ENCODE measurements at regions not wholly inside any gene's neighbourhood (a gene's known extent, or its start where the extent isn't known, plus 50 kb on each side); places are given as distances from the start of the nearest gene placed in this dataset.
"Not testable (repeated sequence)": the region's sequence is repeated elsewhere in the genome, so short reads cannot be mapped to it uniquely, and the experiment has no call there.

- not testable (repeated sequence) for H3K9ac ChIP-seq (ENCODE audit: low read length); H3K27me3 Mint-ChIP-seq (ENCODE audit: low read depth, unreplicated experiment); H3K4me1 ChIP-seq (ENCODE audit: insufficient read depth, low read length); H4K20me1 ChIP-seq (ENCODE audit: insufficient read depth, low read length); H3K4me1 Mint-ChIP-seq (ENCODE audit: low read depth, unreplicated experiment); H3K27me3 ChIP-seq (ENCODE audit: insufficient read depth, low read length); H3K79me2 ChIP-seq (ENCODE audit: insufficient read depth, low read length); H3K36me3 ChIP-seq (ENCODE audit: insufficient read depth, low read length); DNase-seq (ENCODE audit: low read depth); FAIRE-seq; H3K4me3 Mint-ChIP-seq (ENCODE audit: unreplicated experiment); H3K4me2 ChIP-seq (ENCODE audit: low read length); H3K4me3 ChIP-seq (ENCODE audit: insufficient read depth, low read depth, low read length); H3K27ac Mint-ChIP-seq (ENCODE audit: unreplicated experiment); H2AFZ ChIP-seq (ENCODE audit: low read depth, low read length); H3K9me3 ChIP-seq (ENCODE audit: insufficient read depth, low read depth, low read length); H3K9me3 Mint-ChIP-seq (ENCODE audit: unreplicated experiment); H3K27ac ChIP-seq (ENCODE audit: low read depth, low read length); H3K36me3 Mint-ChIP-seq (ENCODE audit: low read depth, unreplicated experiment)
Measured at GRCh38 chr2:90251576-90251975, 1560.1 kb downstream of the RPIA start.

GRCh38 chr2:90253306-90253705 is 1561.8 kb downstream of the RPIA start:
- not testable (repeated sequence) for H3K79me2 ChIP-seq (ENCODE audit: insufficient read depth, low read length); H3K9ac ChIP-seq (ENCODE audit: low read length); FAIRE-seq; H3K4me1 ChIP-seq (ENCODE audit: insufficient read depth, low read length); H3K4me3 ChIP-seq (ENCODE audit: insufficient read depth, low read depth, low read length); DNase-seq (ENCODE audit: low read depth); H3K36me3 Mint-ChIP-seq (ENCODE audit: low read depth, unreplicated experiment); H3K27ac Mint-ChIP-seq (ENCODE audit: unreplicated experiment); H2AFZ ChIP-seq (ENCODE audit: low read depth, low read length); H3K9me3 ChIP-seq (ENCODE audit: insufficient read depth, low read depth, low read length); H3K36me3 ChIP-seq (ENCODE audit: insufficient read depth, low read length); H3K9me3 Mint-ChIP-seq (ENCODE audit: unreplicated experiment); H3K4me2 ChIP-seq (ENCODE audit: low read length); H4K20me1 ChIP-seq (ENCODE audit: insufficient read depth, low read length); H3K4me1 Mint-ChIP-seq (ENCODE audit: low read depth, unreplicated experiment); H3K27me3 Mint-ChIP-seq (ENCODE audit: low read depth, unreplicated experiment); H3K27me3 ChIP-seq (ENCODE audit: insufficient read depth, low read length); H3K4me3 Mint-ChIP-seq (ENCODE audit: unreplicated experiment); H3K27ac ChIP-seq (ENCODE audit: low read depth, low read length)

- not testable (repeated sequence) for DNase-seq (ENCODE audit: low read depth); H3K4me3 Mint-ChIP-seq (ENCODE audit: unreplicated experiment); H3K4me1 ChIP-seq (ENCODE audit: insufficient read depth, low read length); H3K9me3 Mint-ChIP-seq (ENCODE audit: unreplicated experiment); H3K79me2 ChIP-seq (ENCODE audit: insufficient read depth, low read length); FAIRE-seq; H3K4me3 ChIP-seq (ENCODE audit: insufficient read depth, low read depth, low read length); H3K27me3 ChIP-seq (ENCODE audit: insufficient read depth, low read length); H3K4me1 Mint-ChIP-seq (ENCODE audit: low read depth, unreplicated experiment); H4K20me1 ChIP-seq (ENCODE audit: insufficient read depth, low read length); H3K27ac ChIP-seq (ENCODE audit: low read depth, low read length); H3K36me3 Mint-ChIP-seq (ENCODE audit: low read depth, unreplicated experiment); H3K27me3 Mint-ChIP-seq (ENCODE audit: low read depth, unreplicated experiment); H3K9me3 ChIP-seq (ENCODE audit: insufficient read depth, low read depth, low read length); H2AFZ ChIP-seq (ENCODE audit: low read depth, low read length); H3K4me2 ChIP-seq (ENCODE audit: low read length); H3K36me3 ChIP-seq (ENCODE audit: insufficient read depth, low read length); H3K9ac ChIP-seq (ENCODE audit: low read length); H3K27ac Mint-ChIP-seq (ENCODE audit: unreplicated experiment)
Measured at GRCh38 chr2:90266888-90267287, 1575.4 kb downstream of the RPIA start.

GRCh38 chr2:90287751-90288150 is 1596.3 kb downstream of the RPIA start:
- not testable (repeated sequence) for FAIRE-seq; H3K27ac Mint-ChIP-seq (ENCODE audit: unreplicated experiment); H2AFZ ChIP-seq (ENCODE audit: low read depth, low read length); H3K27me3 Mint-ChIP-seq (ENCODE audit: low read depth, unreplicated experiment); H3K4me1 Mint-ChIP-seq (ENCODE audit: low read depth, unreplicated experiment); H3K36me3 Mint-ChIP-seq (ENCODE audit: low read depth, unreplicated experiment); H3K9me3 ChIP-seq (ENCODE audit: insufficient read depth, low read depth, low read length); DNase-seq (ENCODE audit: low read depth); H3K9ac ChIP-seq (ENCODE audit: low read length); H3K4me3 Mint-ChIP-seq (ENCODE audit: unreplicated experiment); H3K27me3 ChIP-seq (ENCODE audit: insufficient read depth, low read length); H3K4me3 ChIP-seq (ENCODE audit: insufficient read depth, low read depth, low read length); H3K9me3 Mint-ChIP-seq (ENCODE audit: unreplicated experiment); H3K36me3 ChIP-seq (ENCODE audit: insufficient read depth, low read length); H3K4me1 ChIP-seq (ENCODE audit: insufficient read depth, low read length); H4K20me1 ChIP-seq (ENCODE audit: insufficient read depth, low read length); H3K79me2 ChIP-seq (ENCODE audit: insufficient read depth, low read length); H3K4me2 ChIP-seq (ENCODE audit: low read length); H3K27ac ChIP-seq (ENCODE audit: low read depth, low read length)

DNA sequence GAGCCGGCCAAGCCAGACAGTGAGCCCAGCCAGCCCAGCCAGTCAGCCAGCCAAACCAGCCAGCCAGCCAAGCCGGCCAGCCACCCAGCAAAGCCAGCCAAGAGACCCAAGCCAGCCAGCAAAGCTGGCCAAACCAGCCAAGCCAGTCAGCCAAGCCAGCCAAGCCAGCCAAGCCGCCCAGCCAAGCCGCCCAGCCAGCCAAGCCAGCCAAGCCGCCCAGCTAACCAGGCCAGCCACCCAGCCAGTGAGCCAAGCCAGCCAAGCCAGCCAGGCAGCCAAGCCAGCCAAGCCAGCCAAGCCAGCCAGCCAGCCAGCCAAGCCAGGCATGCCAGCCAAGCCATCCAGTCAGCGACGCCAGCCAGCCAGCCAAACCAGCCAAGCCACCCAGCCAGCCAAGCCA is 1596.9 kb downstream of the RPIA start:
- H3K4me3 ChIP-seq (ENCODE audit: insufficient read depth, low read depth, low read length); H3K27me3 ChIP-seq (ENCODE audit: insufficient read depth, low read length); H3K9me3 Mint-ChIP-seq (ENCODE audit: unreplicated experiment); H3K9me3 ChIP-seq (ENCODE audit: insufficient read depth, low read depth, low read length); H3K4me2 ChIP-seq (ENCODE audit: low read length); H3K4me3 Mint-ChIP-seq (ENCODE audit: unreplicated experiment); H3K27ac Mint-ChIP-seq (ENCODE audit: unreplicated experiment); H3K27me3 Mint-ChIP-seq (ENCODE audit: low read depth, unreplicated experiment); DNase-seq (ENCODE audit: low read depth); H3K36me3 ChIP-seq (ENCODE audit: insufficient read depth, low read length); H2AFZ ChIP-seq (ENCODE audit: low read depth, low read length); H3K9ac ChIP-seq (ENCODE audit: low read length); H3K4me1 ChIP-seq (ENCODE audit: insufficient read depth, low read length); H3K27ac ChIP-seq (ENCODE audit: low read depth, low read length); H3K79me2 ChIP-seq (ENCODE audit: insufficient read depth, low read length); H3K4me1 Mint-ChIP-seq (ENCODE audit: low read depth, unreplicated experiment); H3K36me3 Mint-ChIP-seq (ENCODE audit: low read depth, unreplicated experiment); H4K20me1 ChIP-seq (ENCODE audit: insufficient read depth, low read length); FAIRE-seq: not testable (repeated sequence)

GRCh38 chr2:90289291-90289980 is 1598.0 kb downstream of the RPIA start:
- H3K9me3 Mint-ChIP-seq (ENCODE audit: unreplicated experiment); H3K79me2 ChIP-seq (ENCODE audit: insufficient read depth, low read length); FAIRE-seq; H3K4me1 ChIP-seq (ENCODE audit: insufficient read depth, low read length); H3K4me2 ChIP-seq (ENCODE audit: low read length); DNase-seq (ENCODE audit: low read depth); H3K9ac ChIP-seq (ENCODE audit: low read length); H3K4me3 Mint-ChIP-seq (ENCODE audit: unreplicated experiment); H3K4me3 ChIP-seq (ENCODE audit: insufficient read depth, low read depth, low read length); H4K20me1 ChIP-seq (ENCODE audit: insufficient read depth, low read length); H2AFZ ChIP-seq (ENCODE audit: low read depth, low read length); H3K27me3 Mint-ChIP-seq (ENCODE audit: low read depth, unreplicated experiment); H3K27me3 ChIP-seq (ENCODE audit: insufficient read depth, low read length); H3K27ac ChIP-seq (ENCODE audit: low read depth, low read length); H3K9me3 ChIP-seq (ENCODE audit: insufficient read depth, low read depth, low read length); H3K4me1 Mint-ChIP-seq (ENCODE audit: low read depth, unreplicated experiment); H3K27ac Mint-ChIP-seq (ENCODE audit: unreplicated experiment); H3K36me3 Mint-ChIP-seq (ENCODE audit: low read depth, unreplicated experiment); H3K36me3 ChIP-seq (ENCODE audit: insufficient read depth, low read length): not testable (repeated sequence)
